Thoracic aorta (tissue), 2 donors: ENCODE measurements at regions not wholly inside any gene's neighbourhood (a gene's known extent, or its start where the extent isn't known, plus 50 kb on each side); places are given as distances from the start of the nearest gene placed in this dataset.

Source experiments
- ATAC-seq: fragments of 150-250 bp; one replicate; pipeline ENCODE4 v1.8.0; 2017; ENCODE audit warnings: low read depth; ENCODE audit not compliant: insufficient number of reproducible peaks, low FRiP score
- DNase-seq: peaks from one replicate; pipeline ENCODE4 v3.0.0-alpha.2; 2020; ENCODE audit warnings: low spot score
- H3K27ac ChIP-seq, 2 donors: fragments of 200-600 bp; sonication (generic); 1 replicate in 1 of 2; 2 replicates in 1 of 2; pipeline ENCODE4 v1.5.1; 2016; ENCODE audit warnings: mild to moderate bottlenecking in 2 of 2, moderate library complexity in 2 of 2
- H3K27me3 ChIP-seq: fragments of 200-600 bp; sonication (generic); replicated peaks from 2 replicates; pipeline ENCODE4 v1.6.0; 2016; ENCODE audit warnings: mild to moderate bottlenecking; ENCODE audit not compliant: insufficient read depth
- H3K36me3 ChIP-seq: fragments of 200-600 bp; sonication (generic); one replicate; pipeline ENCODE4 v1.5.1; 2016
- H3K4me1 ChIP-seq, 2 donors: fragments of 200-600 bp; sonication (generic); 1 replicate in 1 of 2; 2 replicates in 1 of 2; pipeline versions ENCODE4 v1.5.1 to v1.6.0; 2016; ENCODE audit warnings: low read depth in 2 of 2, mild to moderate bottlenecking in 1 of 2; ENCODE audit not compliant: control insufficient read depth in 1 of 2
- H3K4me3 ChIP-seq: fragments of 200-600 bp; sonication (generic); 2 replicates; pipeline ENCODE4 v1.5.1; 2016; ENCODE audit warnings: mild to moderate bottlenecking
- H3K9me3 ChIP-seq: fragments of 200-600 bp; sonication (generic); 2 replicates; pipeline ENCODE4 v1.5.1; 2016
- TF ChIP-seq, protein P1 (sequence below): fragments of 200-600 bp; sonication (generic); IDR thresholded peaks from one replicate; pipeline ENCODE4 v1.5.1; 2019; ENCODE audit warnings: antibody characterized with exemption

DNA sequence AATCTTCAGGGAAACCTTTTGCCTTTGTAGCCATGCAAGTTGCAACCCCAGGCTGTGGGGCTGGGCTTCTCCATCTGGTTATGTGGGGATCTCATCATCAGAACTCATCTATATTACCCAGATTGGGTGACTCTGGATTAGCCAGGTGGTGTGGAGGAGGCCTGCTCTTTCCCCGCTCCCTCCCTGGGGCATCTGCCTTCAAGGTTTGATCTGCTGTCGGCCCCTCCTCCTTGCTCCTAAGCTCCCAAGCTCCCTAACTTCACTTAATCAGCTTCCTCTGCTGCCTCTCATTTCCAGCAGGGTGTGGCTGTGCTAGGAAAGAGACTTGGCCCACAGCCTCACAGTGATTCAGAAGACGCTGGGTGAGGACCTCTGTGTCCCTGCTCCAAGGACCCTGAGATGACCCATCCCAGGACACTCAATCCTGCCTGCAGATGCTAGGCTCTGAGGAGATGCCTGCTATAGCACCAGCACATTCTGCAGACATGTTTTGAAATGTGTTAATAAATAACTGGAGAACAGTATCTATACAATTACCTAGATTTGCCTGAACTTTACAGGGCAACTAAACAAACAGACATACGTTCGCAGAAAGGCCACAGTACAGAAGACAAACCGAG, 392.1 kb upstream of the PODXL start:
- peaks cover 19 to 69% of the 10 kb centered on the region in 2 donors for H3K4me1 ChIP-seq
- no peaks in the 10 kb centered on the region for H3K9me3 ChIP-seq
- H3K4me3 ChIP-seq: no peak overlapping the region
- DNase-seq (peak; percentile 76), ATAC-seq (no peak)
- H3K27ac ChIP-seq: peak overlapping the region; percentile 86 to 88
- no peaks in the 10 kb centered on the region for H3K36me3 ChIP-seq
- no peaks in the 10 kb centered on the region for H3K27me3 ChIP-seq
- TF ChIP-seq, protein P1, sequence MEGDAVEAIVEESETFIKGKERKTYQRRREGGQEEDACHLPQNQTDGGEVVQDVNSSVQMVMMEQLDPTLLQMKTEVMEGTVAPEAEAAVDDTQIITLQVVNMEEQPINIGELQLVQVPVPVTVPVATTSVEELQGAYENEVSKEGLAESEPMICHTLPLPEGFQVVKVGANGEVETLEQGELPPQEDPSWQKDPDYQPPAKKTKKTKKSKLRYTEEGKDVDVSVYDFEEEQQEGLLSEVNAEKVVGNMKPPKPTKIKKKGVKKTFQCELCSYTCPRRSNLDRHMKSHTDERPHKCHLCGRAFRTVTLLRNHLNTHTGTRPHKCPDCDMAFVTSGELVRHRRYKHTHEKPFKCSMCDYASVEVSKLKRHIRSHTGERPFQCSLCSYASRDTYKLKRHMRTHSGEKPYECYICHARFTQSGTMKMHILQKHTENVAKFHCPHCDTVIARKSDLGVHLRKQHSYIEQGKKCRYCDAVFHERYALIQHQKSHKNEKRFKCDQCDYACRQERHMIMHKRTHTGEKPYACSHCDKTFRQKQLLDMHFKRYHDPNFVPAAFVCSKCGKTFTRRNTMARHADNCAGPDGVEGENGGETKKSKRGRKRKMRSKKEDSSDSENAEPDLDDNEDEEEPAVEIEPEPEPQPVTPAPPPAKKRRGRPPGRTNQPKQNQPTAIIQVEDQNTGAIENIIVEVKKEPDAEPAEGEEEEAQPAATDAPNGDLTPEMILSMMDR: no peak

DNA sequence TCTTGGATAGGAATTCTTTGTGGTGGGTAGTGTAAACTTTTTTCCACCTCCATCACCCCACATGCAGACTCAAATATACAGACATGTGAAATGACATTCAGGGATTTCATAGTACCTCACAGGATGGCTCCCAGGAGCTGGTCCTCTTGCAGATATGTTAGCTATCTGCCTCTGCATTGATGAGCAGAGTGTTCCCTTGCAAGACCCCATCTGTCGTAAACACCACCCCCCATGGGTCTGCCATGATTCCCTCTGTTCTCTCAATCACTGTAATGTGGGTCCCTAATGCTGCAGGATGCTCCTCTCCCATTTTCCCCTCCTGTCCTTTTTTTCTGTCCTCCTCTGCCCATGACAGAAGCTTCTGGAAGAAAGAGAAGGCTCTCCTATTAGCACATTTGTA, 391.2 kb upstream of the PODXL start:
- DNase-seq: no peak
- ATAC-seq: no peak
- Histone ChIP-seq H3K27me3 (no peaks in the 10 kb centered on the region), H3K9me3 (no peaks in the 10 kb centered on the region), H3K36me3 (no peaks in the 10 kb centered on the region), H3K4me1 (peaks cover 19 to 60% of the 10 kb centered on the region in 2 donors), H3K4me3 (no peak overlapping the region), H3K27ac (peak overlapping the region; percentile 86 to 88)
- TF ChIP-seq, protein P1: no peak

- DNase-seq: no peak
- peak overlapping the region; percentile 68 for H3K4me3 ChIP-seq
- no peaks in the 10 kb centered on the region for H3K27me3 ChIP-seq
- H3K9me3 ChIP-seq: no peaks in the 10 kb centered on the region
- ATAC-seq: no peak
- TF ChIP-seq, protein P1: no peak
- H3K4me1 ChIP-seq: peaks cover 19 to 49% of the 10 kb centered on the region in 2 donors
- no peak overlapping the region for H3K27ac ChIP-seq
- no peaks in the 10 kb centered on the region for H3K36me3 ChIP-seq
Observed at GRCh38 chr7:131945957-131946544, 389.6 kb upstream of the PODXL start.

DNA sequence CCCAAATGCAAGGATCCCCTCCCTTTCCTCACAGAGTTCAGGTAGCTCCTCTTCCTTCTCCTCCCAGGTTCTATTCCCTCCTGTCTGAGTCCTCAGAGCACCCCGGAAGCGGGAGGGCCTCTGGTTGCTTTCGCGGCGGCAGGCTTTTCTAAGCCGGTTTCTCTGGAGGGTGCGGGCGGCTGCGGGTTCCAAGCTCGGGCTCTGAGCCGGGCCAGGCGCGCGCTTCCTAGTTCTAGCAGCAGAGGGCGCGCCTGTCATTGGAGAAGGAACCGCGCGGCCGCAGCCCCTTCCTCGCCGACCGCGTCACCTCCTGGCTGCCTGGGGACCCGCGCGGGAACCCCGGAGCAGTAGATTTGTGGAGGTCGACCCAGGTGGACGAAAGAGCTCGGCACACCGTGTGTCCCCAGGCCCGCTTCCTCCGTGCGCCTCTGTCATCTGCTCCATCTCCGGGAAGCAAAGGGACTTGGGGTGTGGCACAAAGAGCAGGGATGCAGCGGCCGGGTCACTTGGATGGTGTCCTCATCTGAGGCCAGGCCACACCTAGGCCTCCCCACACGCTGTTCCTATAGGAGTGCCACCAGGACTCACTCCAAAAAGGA, 389.0 kb upstream of the PODXL start:
- TF ChIP-seq, protein P1: peak; percentile 95
- H3K36me3 ChIP-seq: no peaks in the 10 kb centered on the region
- ATAC-seq: peak; percentile 39
- H3K27me3 ChIP-seq: no peaks in the 10 kb centered on the region
- H3K9me3 ChIP-seq: no peaks in the 10 kb centered on the region
- peak overlapping the region; percentile 68 for H3K4me3 ChIP-seq
- no peak overlapping the region for H3K27ac ChIP-seq
- no peak for DNase-seq
- H3K4me1 ChIP-seq: peaks cover 17 to 46% of the 10 kb centered on the region in 2 donors

- no peak overlapping the region for H3K4me3 ChIP-seq
- no peak for ATAC-seq
- no peaks in the 10 kb centered on the region for H3K36me3 ChIP-seq
- DNase-seq: no peak
- H3K27ac ChIP-seq: no peak overlapping the region
- H3K4me1 ChIP-seq: peaks cover 11 to 38% of the 10 kb centered on the region in 2 donors
- TF ChIP-seq, protein P1: no peak
- no peaks in the 10 kb centered on the region for H3K27me3 ChIP-seq
- H3K9me3 ChIP-seq: no peaks in the 10 kb centered on the region
Observed at GRCh38 chr7:131944556-131945069, 388.2 kb upstream of the PODXL start.
